ENCODE measurements at regions not wholly inside any gene's neighbourhood (a gene's known extent, or its start where the extent isn't known, plus 50 kb on each side); places are given as distances from the start of the nearest gene placed in this dataset.
"Not testable (repeated sequence)": the region's sequence is repeated elsewhere in the genome, so short reads cannot be mapped to it uniquely, and the experiment has no call there.

DNA sequence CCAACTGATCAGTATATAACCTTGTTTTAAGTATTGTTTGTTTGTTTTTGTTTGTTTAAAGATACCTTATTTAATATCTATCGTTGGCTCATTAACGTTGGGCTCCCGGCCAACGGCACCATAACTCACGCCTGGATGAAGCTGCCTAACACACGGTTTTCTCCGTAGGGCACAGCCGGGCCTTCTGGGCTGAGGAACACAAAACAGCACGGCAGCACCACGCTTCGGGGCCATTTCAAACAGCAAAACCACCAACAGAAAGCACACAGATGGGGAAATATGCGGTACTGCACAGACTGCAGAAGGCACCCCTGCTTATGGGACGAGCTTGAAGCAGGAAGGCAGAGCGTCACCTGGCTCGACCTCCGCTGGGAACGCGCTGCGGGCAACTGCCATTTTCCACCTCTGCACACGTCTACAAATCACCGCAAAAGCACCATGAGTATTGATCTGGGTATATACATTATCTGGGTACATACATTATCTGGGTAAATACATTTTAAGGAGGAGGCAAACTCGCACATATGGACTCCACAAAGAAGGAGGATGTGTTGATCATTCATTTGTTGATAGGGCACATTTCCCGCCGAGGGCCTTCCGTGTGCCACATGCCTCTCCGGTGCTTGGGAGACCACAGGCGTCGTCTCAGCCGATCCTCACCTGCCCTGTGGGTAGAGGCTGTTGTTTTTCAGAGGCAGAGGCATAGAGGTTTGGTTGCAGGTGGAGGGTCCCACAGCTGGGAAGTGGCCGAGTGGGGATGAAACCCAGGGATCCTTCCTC lies 123.7 kb upstream of the ATP2B2 start:
- DNase-seq = no peak

DNA sequence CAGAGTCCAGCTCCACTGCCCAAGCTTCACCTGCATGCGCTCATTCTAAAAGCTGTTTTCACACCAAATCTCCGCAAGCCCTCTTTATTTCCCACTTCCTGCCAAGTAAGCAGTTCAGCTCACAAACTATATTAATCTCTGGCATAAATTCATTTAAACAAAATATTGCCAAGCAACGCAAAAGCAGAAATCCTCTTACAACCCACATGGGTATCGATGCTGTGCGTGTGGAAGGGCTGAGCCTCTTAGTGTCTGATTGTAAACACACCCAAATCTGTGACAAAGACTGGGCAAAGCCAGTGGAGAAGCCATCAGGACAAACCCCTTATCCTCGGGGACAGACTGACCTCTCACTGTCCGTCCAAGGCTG lies 124.3 kb upstream of the ATP2B2 start:
- no peak for DNase-seq

DNA sequence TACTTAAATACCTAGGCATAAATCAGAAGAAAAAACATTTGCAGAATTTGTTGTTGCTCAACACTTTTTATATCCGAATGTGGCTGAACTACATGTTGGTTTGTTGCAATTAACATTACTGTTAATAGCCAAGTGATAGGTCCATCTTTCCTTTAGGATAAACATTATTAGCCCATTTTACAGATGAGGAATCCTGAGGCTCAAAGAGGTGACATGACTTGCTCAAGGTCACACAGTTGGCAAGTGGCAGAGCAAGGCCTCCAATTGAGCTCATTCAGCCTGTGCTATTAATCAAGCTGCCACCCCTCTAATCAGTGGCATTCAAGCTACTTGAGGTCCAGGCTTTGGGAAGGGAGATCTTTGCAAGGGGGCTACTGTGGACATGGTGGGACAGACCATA lies 125.8 kb upstream of the ATP2B2 start:
- no peak for DNase-seq

DNA sequence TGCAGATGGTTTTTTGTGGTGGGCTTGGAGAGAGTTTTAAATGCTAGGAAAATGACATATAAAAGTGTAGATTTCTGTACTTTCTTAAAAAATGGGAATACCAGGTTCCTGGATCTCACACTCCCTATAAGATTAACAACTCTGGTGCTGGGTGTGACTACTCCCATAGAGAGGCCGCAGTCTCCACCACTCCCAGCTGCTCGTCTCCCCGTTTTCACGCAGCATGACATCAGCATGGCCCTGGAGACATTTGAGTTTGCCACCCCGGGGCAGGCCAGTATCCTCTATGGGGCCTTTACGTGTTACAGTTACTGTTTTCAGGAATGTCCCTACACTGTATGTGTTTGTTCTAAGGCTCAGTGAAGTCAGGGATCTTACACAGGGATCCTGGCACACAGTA lies 126.7 kb upstream of the ATP2B2 start:
- DNase-seq = no peak

DNA sequence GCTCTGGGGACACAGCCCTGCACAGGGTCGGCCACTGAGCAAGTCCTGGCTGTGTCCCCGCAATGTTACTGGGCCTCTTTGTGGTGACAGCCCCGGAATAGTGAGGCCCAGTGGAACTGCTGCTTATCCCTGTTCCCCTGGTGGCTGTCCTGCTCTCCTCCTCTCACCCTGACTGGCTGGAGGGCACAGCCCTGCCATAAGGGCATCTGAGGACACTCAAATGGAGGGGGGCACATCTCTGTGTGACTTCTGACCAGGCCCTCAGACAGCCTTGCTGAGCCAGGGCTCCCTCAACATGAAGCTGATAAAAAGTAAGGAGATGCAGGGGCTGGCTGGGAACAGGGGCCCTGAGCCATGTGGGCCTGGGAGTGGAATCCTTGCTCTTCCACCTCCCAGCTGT lies 127.4 kb upstream of the ATP2B2 start:
- DNase-seq = no peak

DNA sequence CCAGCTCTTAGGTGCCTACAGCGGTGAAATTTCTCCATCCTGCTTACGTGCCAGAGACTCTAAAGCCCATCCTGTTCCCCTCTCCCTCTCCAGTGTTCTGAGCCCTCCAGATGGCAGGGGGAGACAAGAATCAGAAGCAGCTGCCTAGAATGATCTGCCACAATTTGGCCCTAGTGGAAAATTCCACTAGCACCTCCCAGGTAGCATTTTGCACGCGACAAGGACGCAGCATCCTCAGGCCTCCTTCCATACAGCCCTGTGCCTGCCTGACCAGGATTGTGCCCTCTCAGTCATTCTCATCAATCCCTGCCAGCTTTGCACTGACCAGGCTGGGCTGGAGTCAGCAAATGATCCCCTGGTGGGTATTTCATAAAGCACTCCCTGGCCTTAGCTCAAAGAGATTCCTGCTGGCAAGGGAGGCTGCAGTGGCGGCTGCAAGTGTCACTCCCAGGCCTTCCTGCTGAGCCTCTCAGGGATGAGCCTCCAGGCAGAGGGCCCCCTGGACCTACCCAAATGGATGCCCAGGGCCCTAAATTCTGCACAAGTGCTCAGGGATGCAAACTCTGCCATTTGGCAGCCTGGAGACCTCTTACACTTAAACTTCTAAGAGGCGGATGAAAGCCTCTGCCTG lies 130.2 kb upstream of the ATP2B2 start:
- no peak for DNase-seq

DNA sequence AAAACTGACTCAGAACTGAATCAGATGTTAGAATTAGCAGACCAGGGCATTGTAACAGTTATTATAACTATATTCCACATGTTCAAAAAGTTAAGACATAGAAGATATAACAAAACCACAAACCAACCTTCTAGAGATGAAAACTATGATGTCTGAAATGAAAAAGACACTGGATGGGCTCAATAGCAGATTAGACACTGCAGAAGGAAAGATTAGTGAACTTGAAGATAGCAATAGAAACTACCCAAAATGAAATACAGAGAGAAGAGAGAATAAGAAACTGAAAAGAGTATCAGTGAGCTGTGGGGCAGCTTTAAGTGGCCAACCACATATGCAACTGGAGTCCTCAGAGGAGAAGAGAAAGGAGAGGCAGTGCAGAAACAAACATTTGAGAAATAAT lies 132.0 kb upstream of the ATP2B2 start:
- no peak for DNase-seq

DNA sequence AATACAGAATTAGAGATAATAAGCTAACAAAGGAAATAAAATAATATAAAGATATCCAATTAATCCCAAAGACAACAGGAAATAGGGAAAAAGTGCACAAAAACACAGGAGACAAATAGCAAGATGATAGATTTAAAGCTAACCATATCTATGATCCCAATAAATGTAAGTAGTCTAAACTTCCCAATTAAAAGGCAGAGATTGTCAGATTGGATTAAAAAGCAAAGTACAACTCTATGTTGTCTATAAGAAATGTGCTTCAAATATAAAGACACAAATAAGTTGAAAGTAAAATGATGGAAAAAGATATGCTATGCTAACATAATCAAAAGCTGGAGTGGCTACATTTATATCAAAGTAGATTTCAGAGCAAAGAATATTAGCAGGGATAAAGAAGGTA lies 133.1 kb upstream of the ATP2B2 start:
- DNase-seq = no peak

DNA sequence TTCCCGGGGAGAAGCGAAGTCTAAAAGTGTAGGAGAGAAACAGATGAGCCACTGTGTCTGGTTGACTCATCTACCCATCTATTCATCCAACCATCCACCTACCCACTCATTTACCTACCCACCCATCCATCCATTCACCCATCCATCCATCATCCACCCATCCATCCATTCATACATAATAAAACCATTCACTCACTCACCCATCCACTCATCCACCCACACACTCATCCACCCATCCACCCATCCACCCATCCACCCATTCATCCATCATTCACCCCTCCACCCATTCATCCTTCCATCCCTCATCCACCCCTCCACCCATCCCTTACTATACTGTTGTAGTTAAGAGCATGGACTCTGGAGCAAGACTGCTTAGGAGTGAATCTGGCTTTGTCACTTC lies 136.4 kb upstream of the ATP2B2 start:
- no peak for DNase-seq

DNA sequence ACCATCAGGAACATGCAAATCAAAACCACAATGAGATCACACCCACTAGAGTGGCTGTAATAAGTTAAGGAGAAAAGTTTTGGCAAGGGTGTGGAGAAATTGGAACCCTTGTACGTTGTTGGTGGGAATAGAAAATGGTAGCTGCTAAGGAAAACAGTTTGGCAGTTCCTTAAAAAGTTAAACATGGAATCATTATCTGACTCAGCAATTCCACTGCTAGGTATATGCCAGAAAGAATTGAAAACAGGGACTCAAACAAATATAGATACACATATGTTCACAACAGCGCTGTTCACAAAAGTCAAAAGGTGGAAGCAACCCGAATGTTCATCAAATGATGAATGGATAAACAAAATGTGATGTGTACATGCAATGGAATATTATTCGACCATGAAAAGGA lies 138.8 kb upstream of the ATP2B2 start:
- DNase-seq = no peak

DNA sequence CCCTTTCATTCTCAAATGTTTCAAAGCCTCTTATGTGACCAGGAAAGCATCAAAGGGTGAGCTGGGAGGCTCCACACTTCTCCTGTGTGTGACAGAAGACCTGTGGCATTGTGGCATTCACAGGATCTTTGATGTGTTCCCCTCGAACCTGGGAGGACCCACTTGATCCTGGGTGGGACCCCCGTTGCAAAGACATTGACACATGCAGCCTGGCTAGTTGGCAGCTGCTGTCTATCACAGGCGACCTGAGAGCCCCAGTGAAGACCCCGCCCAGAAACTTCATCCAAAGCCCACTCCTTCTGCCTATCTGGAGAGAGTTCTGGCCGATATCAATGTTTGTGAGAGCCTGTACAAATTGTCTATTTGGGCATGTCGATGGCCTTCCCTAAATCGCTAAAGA lies 140.4 kb upstream of the ATP2B2 start:
- no peak for DNase-seq

DNA sequence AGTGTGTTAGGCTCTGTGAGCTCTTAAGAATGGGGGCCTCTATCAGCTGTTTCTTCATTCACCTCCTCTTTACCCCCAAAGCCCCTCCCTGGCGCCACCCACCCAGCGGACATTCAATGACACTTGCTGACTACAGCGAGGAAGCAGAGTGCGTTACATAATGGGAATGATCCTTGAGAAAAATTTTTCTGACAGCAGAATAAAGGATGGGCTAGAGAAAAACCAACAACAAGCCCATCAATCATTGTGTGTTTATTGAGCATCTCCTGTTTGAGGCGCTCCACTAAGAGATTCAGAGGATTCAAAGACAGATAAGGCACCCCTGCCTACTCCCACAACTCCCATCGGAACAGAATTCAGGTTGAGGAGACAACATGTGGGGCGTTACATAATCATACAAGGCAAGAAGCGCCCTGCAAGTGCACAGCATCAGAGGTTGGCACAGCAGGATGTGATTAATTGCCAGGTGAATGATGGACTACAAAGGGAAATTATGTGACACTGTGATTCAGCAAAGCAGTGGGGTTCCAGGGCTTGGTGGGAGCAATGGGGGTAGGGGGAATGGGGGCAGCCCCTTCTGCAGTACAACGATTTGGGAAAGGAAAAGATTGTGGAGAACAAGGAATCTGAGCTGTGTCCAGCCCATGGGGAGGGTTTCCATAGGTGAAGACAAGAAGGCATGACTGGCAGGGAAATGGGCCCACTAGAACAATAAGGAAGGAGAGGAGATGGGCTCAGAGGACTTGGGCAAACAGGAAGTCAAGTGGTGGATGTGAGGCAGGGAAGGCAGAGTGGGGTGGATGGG lies 141.3 kb upstream of the ATP2B2 start:
- DNase-seq = no peak

DNA sequence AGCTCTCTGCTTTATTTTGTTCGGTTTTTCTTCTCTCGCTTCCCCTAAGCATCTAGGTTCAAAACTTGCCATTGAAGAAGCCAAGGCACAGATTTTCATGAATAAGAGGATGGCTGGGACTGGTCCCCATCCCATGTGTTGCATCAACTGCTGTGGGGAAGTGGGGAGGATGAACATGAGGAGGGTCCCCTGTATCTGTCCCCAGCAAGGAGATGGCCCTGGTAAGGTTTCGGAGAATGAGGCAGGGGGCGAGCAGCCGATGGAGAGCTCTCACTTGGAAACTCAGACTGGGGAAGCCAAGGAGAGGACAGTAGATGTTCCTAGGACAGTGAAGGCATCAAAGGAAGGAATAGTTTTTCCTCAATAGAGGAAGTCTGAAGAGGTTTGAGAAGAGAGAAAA lies 142.0 kb upstream of the ATP2B2 start:
- DNase-seq = no peak

DNA sequence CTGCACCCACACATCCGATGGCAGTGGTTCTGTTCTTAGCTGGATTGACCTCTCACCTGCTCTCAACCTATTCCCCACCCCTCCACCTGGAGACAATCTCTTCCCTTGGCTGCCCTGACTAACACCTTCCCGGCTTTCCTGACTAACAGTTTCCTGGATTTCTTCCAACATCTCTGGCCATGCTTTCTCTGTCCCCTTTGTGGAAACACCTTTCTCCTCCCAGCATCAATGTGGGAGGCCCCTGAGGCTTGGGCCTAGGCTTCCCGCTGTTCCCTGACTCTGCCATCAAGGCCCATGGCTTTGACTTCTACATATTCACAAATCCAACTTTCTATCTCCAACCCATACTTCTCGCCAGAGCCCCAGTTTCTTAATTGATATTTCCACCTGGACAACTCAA lies 142.8 kb upstream of the ATP2B2 start:
- DNase-seq = no peak

DNA sequence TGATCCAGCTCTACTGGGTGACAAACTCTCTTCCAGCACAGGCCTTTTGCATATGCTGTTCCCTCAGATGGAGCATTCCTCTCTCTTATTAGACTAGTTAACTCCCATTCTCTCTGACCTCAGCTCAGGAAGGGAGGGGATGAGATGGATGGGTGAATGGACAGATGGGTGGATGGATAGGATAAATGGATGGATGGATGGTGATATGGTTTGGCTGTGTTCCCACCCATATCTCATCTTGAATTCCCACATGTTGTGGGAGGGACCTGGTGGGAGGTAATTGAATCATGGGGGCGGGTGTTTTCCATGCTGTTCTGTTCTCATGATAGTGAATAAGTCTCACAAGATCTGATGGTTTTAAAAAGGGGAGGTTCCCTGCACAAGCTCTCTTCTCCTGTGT lies 144.1 kb upstream of the ATP2B2 start:
- not testable (repeated sequence) for DNase-seq

DNA sequence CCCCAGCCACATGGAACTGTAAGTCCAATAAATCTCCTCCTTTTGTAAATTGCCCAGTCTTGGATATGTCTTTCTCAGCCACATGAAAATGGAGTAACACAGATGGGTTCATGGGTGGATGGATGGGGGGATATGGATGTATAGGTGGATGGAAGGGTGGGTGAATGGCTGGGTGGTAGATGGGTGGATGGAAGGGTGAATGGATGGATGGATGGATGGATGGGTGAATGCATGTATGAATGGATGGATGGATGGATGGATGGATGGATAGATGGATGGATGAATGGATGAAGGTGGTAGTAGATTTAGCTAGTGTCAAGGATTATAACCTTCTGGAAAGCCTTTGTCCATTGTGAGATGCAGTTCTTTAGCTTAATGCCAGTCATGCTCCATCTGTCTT lies 146.1 kb upstream of the ATP2B2 start:
- DNase-seq = no peak

DNA sequence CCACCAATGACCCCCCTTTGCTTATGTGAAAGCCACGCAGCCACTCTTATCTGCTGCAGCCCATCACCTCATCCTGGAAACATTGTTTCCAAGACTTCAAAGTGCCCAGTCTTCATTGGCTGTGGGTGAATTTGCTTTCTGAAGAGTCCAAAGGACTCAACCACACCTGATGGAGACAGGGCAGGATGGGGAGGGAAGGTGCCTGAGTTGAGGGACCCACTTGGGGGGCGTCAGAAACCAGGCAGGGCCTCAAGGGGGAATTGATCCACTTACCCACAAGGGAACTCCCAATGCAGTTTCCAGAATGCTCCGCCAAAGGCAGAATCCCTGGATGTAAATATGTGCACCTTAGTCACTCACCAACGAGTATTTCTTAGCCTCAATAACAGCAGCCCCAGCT lies 147.9 kb upstream of the ATP2B2 start:
- DNase-seq = no peak

DNA sequence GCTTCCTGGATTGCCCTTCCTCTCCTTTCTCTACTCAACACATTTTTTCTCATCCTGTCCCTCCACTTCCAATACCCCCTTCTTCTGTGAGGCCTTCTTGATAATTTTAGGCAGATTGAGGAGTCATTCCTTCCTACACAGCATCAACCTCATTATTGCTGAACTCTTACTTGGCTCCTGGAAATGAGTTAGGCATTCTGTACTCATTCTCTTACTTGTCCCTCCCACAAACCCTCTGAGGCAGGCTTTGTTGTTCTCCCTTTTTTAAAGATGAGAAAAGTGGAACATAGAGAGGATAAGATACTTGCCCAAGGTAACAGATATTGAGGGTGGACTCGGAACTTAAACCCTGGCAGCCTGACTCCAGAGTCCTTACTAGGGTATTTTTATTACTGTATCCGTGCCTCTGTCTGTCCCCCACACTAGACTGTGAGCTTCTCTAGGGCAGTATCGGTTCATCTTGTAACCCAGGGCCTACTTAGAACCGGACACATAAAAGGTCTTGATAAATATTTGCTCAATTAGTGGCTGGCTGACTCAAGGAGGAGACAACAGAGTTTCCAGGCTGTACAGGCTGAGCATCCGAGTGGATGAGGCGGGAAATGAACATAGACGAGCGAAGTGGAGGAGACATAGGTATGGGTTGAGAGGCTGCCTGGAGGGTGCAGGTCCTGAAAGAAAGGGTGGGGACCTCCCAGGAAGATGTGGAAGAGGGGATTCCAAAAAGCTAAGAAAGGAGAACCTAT lies 148.7 kb upstream of the ATP2B2 start:
- DNase-seq = no peak

DNA sequence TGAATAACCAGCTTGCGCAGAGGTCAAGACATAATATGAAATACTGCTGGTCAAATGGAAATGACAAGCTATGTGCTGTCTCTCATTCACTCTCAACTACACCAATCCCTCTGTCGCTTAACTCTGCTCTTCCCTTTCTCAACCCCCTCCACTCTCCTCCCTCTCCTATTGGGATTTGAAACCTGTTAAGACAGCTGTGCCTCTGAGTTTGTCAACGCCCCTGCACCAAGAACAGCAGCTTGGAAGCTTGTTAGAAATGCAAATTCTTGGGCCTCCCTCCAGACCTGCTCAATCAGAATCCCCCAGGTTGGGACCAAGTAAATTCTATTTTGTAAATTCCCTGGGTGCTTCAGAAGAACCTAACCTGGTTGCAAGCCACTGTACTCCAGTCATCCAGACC lies 149.7 kb upstream of the ATP2B2 start:
- no peak for DNase-seq

DNA sequence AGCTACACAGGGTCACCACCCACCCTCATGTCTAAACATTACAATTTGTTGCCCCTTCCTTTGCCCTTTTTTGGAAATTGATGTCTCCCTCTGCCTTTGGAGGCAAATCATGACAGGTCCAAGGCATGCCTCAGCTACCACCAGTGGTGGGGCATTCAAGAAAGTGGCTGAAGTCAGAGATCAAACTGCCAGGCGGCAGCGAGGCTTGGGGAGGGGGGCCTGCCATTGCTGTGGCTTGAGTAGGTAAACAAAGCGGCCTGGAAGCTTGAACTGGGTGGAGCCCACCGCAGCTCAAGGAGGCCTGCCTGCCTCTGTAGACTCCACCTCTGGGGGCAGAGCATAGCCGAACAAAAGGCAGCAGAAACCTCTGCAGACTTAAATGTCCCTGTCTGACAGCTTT lies 152.0 kb upstream of the ATP2B2 start:
- DNase-seq = not testable (repeated sequence)

DNA sequence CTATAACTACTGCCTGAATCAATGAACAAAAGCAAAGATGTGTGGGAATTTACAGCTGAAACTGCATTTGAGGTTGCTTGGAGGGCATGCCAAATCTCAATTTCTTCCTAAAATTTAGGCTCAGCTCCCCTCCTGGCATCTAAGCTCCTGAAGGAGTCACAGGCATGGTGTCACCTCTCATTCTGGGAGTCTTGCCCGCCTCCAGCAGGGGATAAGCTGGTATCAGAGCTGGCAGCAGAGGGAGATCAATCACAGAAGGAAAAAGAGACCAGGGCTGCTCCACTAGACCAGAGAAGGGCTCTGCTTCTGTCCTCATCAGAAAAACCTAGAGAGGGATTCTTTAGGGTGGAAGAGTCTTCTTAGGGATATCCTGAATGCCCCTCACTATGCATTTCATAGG lies 150.4 kb upstream of the SLC6A11 start:
- no peak for DNase-seq

DNA sequence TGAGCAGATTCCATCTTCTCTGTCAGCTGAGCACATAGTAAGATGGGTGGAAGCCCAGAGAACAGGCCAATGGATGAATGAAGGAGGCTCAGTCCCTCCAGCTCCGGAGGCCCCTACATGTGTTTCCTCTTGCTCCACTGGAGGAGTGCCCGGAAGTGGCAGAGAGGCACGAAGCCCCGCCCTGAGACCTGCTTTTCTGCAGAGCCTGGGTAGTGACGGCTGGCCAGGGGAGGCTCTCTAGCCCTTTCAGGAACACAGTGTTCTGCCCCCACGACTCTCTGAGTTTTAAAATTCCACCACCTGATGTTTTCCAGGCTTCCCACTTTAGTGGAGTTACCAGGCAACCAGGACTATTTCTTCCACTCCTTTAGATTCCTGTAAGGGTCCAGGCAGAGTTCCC lies 149.4 kb upstream of the SLC6A11 start:
- no peak for DNase-seq

DNA sequence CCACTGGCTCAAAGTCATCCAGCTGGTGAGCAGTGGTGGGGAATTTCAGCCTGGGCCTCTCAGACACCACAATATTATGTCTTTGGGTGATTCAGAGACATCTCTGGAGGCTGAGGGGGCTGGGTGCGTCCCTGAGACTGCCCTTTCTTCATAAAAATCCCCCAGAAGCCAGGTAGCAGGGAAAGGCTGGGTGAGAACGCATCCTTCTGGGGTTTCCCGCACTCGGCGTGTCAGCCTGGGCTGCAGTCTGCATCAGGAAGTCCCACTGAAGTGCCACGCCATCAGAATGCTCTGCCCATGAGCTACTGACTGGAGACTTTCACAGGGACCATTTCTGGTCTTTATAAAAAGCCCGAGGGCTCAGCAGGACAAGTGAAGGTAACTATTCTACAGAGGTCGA lies 148.8 kb upstream of the SLC6A11 start:
- no peak for DNase-seq

All from CD4-positive, alpha-beta T cell treated with Interleukin-4 for 4 hours (primary cell).